ENCODE measurements at regions not wholly inside any gene's neighbourhood (a gene's known extent, or its start where the extent isn't known, plus 50 kb on each side); places are given as distances from the start of the nearest gene placed in this dataset.
A peak's percentile ranks its signal among the peaks of the same experiment; 100 is the strongest.

- TF ChIP-seq RFX5 (IDR thresholded peaks at IDR 0.05; ENCODE audit: low read length): no peak
- TF ChIP-seq EP300 (IDR thresholded peaks at IDR 0.05; ENCODE audit: borderline replicate concordance in 1 of 2, low read depth in 1 of 2, low read length in 1 of 2): no peak; a peak in 1 of 4 replicates
- 0 out of 2 replicates have a peak, but pooled peaks have one; percentile 5 for TF ChIP-seq CTCF (IDR thresholded peaks at IDR 0.05)
- TF ChIP-seq TEAD4 (IDR thresholded peaks at IDR 0.05; ENCODE audit: borderline replicate concordance, insufficient read depth): no peak
- TF ChIP-seq RCOR1 (IDR thresholded peaks at IDR 0.05; ENCODE audit: low read length): no peak
These were observed 82.0 kb upstream of the HMGA2 start for GRCh38 chr12:65742018-65743010.

Data from SK-N-SH (cell line).